ENCODE measurements at regions not wholly inside any gene's neighbourhood (a gene's known extent, or its start where the extent isn't known, plus 50 kb on each side); places are given as distances from the start of the nearest gene placed in this dataset.

GRCh38 chr1:190043655-190044054 is 434.0 kb downstream of the BRINP3 start:
- no peak for TF ChIP-seq CTCF (IDR thresholded peaks at IDR 0.05)
- no peak for TF ChIP-seq POLR2A (IDR thresholded peaks at IDR 0.05)

Data from right lobe of liver (tissue), 4 donors.